Putamen (tissue), 1 donor: ENCODE measurements at regions not wholly inside any gene's neighbourhood (a gene's known extent, or its start where the extent isn't known, plus 50 kb on each side); places are given as distances from the start of the nearest gene placed in this dataset.

Experiments
- DNase-seq: peaks from one replicate; pipeline ENCODE4 v3.0.0-alpha.2; 2016; ENCODE audit warnings: low spot score

DNA sequence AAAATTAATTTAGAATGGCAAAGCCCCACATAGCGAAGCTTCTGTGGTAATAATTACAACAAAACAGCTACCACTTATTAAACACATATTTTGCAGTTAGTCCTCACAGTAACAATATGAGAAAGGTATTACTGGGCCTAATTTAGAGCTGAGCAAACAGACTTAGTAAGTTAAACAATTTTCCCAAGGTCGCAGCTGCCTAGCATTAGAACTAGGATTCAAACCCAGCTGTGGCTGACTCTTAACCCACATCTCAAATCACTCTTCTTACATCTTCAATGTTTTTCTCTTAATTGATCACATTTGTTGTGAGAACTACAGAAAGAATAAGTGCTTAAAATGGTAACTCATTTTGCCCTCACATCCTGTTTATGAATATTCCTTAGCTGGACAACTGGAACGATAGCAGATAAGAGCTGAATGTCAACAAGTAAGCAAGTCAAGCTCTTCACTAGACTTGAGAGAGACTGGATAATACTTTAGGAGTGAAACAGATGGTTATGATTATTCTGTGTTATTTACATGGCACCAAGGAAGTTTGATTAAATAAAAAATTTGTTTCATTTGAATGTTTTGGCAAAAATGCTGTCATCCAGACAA lies 59.4 kb upstream of the TMEM17 start:
- no peak for DNase-seq

- no peak for DNase-seq
These were observed 58.6 kb upstream of the TMEM17 start for GRCh38 chr2:62564380-62565137.

- no peak for DNase-seq
These were observed 55.6 kb upstream of the TMEM17 start for GRCh38 chr2:62561586-62561985.

- no peak for DNase-seq
These were observed 53.6 kb upstream of the TMEM17 start for GRCh38 chr2:62559582-62559981.

DNA sequence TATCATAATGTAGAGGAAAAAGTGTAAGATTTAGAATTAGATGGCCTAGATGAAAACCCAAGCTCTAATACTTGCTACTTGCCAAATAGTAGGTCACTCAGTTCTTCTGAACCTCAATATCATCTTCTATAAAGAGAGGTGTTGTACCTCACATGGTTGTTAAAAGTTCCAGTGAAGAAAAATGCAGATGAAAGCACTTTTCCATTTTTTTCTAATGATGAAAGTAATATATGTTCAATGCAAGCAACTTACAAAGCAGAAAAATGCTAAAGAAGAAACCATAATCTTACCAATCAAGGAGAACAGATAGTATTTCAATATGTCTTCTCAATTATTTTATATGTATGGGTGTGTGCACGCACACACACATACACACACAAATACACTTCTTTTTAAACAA lies 52.7 kb upstream of the TMEM17 start:
- DNase-seq: no peak

DNA sequence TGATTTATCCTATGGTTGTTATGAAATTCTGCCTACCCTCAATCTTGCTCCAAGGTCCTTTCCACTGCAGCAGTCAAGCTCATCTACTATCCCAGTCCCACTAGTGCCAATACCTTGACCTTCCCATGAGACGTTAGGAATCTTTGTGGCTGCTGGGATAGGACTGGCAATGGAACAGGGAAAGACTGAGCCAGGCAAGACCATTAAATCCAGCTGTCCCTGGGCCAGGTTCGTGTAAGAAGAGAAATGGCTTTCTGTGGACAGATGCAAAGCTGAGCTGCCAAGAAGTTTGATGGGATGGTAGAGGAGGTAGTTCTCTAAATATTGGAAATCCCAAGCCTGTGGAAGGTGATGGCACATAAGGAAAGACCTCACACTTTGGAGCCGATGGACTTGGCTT lies 50.1 kb upstream of the TMEM17 start:
- no peak for DNase-seq
